MM.1S (cell line): ENCODE measurements at regions not wholly inside any gene's neighbourhood (a gene's known extent, or its start where the extent isn't known, plus 50 kb on each side); places are given as distances from the start of the nearest gene placed in this dataset.

Experiments used
- DNase-seq: peaks from one replicate; pipeline ENCODE4 v3.0.0-alpha.2; 2015
- H2AFZ ChIP-seq: fragments of 300-600 bp; sonication (generic); 2 replicates; pipeline ENCODE4 v1.6.0; 2016; ENCODE audit warnings: antibody characterized with exemption, low read length
- H3F3A ChIP-seq: fragments of 300-600 bp; sonication (generic); 2 replicates; pipeline ENCODE4 v1.6.1; 2016; ENCODE audit warnings: mild to moderate bottlenecking, antibody characterized with exemption, low read length, moderate library complexity, mixed read lengths; ENCODE audit not compliant: insufficient read depth
- H3K27ac ChIP-seq: fragments of 300-600 bp; sonication (generic); 2 replicates; pipeline ENCODE4 v1.5.1; 2016; ENCODE audit warnings: mild to moderate bottlenecking, low read length
- H3K27me3 ChIP-seq: fragments of 300-600 bp; sonication (generic); replicated peaks from 2 replicates; pipeline ENCODE4 v1.6.0; 2016; ENCODE audit warnings: low read length; ENCODE audit not compliant: insufficient read depth
- H3K36me3 ChIP-seq: fragments of 300-600 bp; sonication (generic); replicated peaks from 2 replicates; pipeline ENCODE4 v1.6.1; 2016; ENCODE audit warnings: mild to moderate bottlenecking, low read length, mixed read lengths; ENCODE audit not compliant: insufficient read depth
- H3K4me1 ChIP-seq: fragments of 300-600 bp; sonication (generic); 2 replicates; pipeline ENCODE4 v1.6.1; 2016; ENCODE audit warnings: low read length, mixed read lengths
- H3K4me2 ChIP-seq: fragments of 300-600 bp; sonication (generic); 2 replicates; pipeline ENCODE4 v1.6.0; 2016; ENCODE audit warnings: low read depth, low read length
- H3K4me3 ChIP-seq: fragments of 300-600 bp; sonication (generic); 2 replicates; pipeline ENCODE4 v1.5.1; 2016; ENCODE audit warnings: low read length, mixed read lengths
- H3K79me2 ChIP-seq: fragments of 300-600 bp; sonication (generic); 2 replicates; pipeline ENCODE4 v1.6.1; 2016; ENCODE audit warnings: mixed run types, low read length, mixed read lengths
- H3K9ac ChIP-seq: fragments of 300-600 bp; sonication (generic); 2 replicates; pipeline ENCODE4 v1.6.1; 2016; ENCODE audit warnings: low read length, mixed read lengths
- H3K9me2 ChIP-seq: fragments of 300-600 bp; sonication (generic); replicated peaks from 2 replicates; pipeline ENCODE4 v1.6.1; 2016; ENCODE audit warnings: mild to moderate bottlenecking, low read length, mixed read lengths; ENCODE audit not compliant: insufficient read depth
- H3K9me3 ChIP-seq: fragments of 300-600 bp; sonication (generic); replicated peaks from 2 replicates; pipeline ENCODE4 v1.6.1; 2016; ENCODE audit warnings: mild to moderate bottlenecking, low read length, mixed read lengths; ENCODE audit not compliant: insufficient read depth
- H4K20me1 ChIP-seq: fragments of 300-600 bp; sonication (generic); 2 replicates; pipeline ENCODE4 v1.6.1; 2016; ENCODE audit warnings: mild to moderate bottlenecking, low read length, moderate library complexity, mixed read lengths; ENCODE audit not compliant: insufficient read depth
- EZH2 ChIP-seq: fragments of 300-600 bp; sonication (generic); optimal IDR thresholded peaks from 2 replicates; pipeline ENCODE3; 2017; ENCODE audit warnings: low read depth, mild to moderate bottlenecking, antibody characterized with exemption, low read length, mixed read lengths
- EZH2phosphoT487 ChIP-seq: fragments of 300-600 bp; sonication (generic); IDR thresholded peaks from 2 replicates; pipeline ENCODE4 v1.6.1; 2018; ENCODE audit warnings: antibody characterized with exemption, low read length
- TF ChIP-seq, protein P1 (sequence below): fragments of 300-600 bp; sonication (generic); IDR thresholded peaks from 2 replicates; pipeline ENCODE4 v1.5.1; 2016; ENCODE audit warnings: antibody characterized with exemption, low read length, mixed read lengths

- Histone ChIP-seq H3F3A (no peaks in the 10 kb centered on the region), H3K27ac (no peak overlapping the region), H3K9ac (no peak overlapping the region), H2AFZ (no peak overlapping the region), H4K20me1 (no peaks in the 10 kb centered on the region), H3K79me2 (no peaks in the 10 kb centered on the region), H3K9me3 (no peaks in the 10 kb centered on the region), H3K4me1 (no peaks in the 10 kb centered on the region), H3K4me2 (no peak overlapping the region), H3K36me3 (no peaks in the 10 kb centered on the region), H3K27me3 (no peaks in the 10 kb centered on the region), H3K9me2 (no peaks in the 10 kb centered on the region), H3K4me3 (no peak overlapping the region)
- TF ChIP-seq, protein P1, sequence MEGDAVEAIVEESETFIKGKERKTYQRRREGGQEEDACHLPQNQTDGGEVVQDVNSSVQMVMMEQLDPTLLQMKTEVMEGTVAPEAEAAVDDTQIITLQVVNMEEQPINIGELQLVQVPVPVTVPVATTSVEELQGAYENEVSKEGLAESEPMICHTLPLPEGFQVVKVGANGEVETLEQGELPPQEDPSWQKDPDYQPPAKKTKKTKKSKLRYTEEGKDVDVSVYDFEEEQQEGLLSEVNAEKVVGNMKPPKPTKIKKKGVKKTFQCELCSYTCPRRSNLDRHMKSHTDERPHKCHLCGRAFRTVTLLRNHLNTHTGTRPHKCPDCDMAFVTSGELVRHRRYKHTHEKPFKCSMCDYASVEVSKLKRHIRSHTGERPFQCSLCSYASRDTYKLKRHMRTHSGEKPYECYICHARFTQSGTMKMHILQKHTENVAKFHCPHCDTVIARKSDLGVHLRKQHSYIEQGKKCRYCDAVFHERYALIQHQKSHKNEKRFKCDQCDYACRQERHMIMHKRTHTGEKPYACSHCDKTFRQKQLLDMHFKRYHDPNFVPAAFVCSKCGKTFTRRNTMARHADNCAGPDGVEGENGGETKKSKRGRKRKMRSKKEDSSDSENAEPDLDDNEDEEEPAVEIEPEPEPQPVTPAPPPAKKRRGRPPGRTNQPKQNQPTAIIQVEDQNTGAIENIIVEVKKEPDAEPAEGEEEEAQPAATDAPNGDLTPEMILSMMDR, result no peak
- TF ChIP-seq EZH2, result no peak
- no peak for TF ChIP-seq EZH2phosphoT487
- no peak for DNase-seq
These were observed 121.6 kb downstream of the NTMT2 start for GRCh38 chr1:170267317-170267716.

DNA sequence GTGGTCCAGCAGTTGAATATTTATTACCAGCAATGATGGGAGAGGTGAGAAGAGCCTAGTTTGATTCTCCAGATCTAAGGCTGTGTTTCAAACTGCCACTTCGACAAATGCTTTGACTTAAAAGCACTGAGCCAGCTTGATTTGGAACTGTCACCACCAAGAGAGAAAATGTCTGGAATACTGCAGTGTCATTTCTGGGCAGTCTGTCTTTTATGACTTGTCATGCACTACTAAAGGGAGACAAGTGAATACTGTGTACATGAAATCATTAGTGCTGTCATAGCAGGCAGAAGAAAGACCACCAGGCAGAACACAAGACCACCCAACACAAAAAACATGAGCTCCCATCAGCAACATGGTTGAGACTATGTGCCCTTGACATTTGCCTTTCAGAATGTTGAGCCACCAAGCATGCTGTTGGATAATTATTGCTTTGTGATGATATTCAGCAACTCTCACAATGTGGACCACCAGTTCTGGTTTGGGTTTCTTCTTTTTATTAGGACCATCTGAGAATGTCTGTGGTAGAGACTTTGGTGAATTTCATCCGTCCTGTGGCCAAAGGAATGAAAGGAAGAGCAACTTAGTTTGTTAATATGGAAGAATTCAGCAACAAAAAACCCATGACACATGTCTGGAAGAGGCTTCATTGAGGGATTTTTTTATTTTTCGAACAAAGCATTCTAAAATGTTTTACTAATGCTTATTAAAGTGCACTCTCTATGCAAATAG lies 125.8 kb downstream of the NTMT2 start:
- no peak overlapping the region for H3K27ac ChIP-seq
- H3K27me3 ChIP-seq, result no peaks in the 10 kb centered on the region
- H3K9me2 ChIP-seq, result no peaks in the 10 kb centered on the region
- H3K4me1 ChIP-seq, result no peaks in the 10 kb centered on the region
- no peak overlapping the region for H3K4me2 ChIP-seq
- no peaks in the 10 kb centered on the region for H3F3A ChIP-seq
- no peak overlapping the region for H3K4me3 ChIP-seq
- H3K79me2 ChIP-seq, result no peaks in the 10 kb centered on the region
- H2AFZ ChIP-seq, result no peak overlapping the region
- H3K36me3 ChIP-seq, result no peaks in the 10 kb centered on the region
- H3K9ac ChIP-seq, result no peak overlapping the region
- DNase-seq, result no peak
- no peaks in the 10 kb centered on the region for H3K9me3 ChIP-seq
- no peaks in the 10 kb centered on the region for H4K20me1 ChIP-seq
- no peak for TF ChIP-seq EZH2
- no peak for TF ChIP-seq EZH2phosphoT487
- TF ChIP-seq, protein P1, result no peak

DNA sequence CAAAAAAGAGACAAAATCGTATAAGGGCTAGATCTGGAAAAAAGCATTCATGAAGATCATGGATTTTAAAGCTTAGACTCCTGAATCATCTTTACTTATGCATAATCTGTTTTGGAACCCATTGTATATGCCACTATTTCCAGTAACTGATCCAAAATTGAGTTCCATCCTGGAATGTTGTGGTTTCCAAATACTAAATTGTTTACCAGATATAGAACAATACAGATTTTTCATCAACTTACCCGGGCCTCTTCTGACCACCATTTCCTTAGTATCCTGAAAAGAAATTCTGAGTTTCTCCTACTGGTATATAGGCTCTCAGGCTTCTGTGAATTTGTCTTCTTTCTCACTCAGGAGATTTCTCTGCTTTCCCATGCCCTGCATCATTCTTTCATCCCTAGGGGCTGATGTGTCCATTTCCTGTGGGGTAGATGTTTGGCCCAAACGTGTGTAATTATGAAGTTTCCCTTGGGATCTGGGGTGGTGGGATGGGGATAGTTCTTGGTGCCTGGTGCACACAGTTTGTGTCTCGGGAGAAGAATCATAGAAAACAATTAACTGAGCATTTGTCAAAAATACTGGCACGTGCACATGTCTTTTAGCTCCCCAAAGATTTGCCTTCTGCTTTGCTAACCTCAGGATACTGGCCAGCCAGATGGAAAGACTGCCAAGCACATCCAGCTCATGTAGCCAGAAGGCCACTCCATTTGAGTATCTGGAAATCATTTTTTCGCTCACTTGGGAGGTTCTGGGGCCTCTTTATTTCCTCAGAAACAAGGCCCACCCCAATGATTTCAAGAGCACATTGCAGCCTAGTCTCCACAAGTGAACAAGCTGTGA lies 127.8 kb downstream of the NTMT2 start:
- no peak overlapping the region for H2AFZ ChIP-seq
- no peaks in the 10 kb centered on the region for H3K36me3 ChIP-seq
- H3K4me2 ChIP-seq, result no peak overlapping the region
- H3K79me2 ChIP-seq, result no peaks in the 10 kb centered on the region
- no peaks in the 10 kb centered on the region for H3F3A ChIP-seq
- no peak overlapping the region for H3K27ac ChIP-seq
- DNase-seq, result no peak
- H3K4me1 ChIP-seq, result no peaks in the 10 kb centered on the region
- H3K9ac ChIP-seq, result no peak overlapping the region
- no peaks in the 10 kb centered on the region for H3K27me3 ChIP-seq
- no peaks in the 10 kb centered on the region for H3K9me2 ChIP-seq
- no peaks in the 10 kb centered on the region for H4K20me1 ChIP-seq
- no peak for TF ChIP-seq EZH2
- H3K4me3 ChIP-seq, result no peak overlapping the region
- no peaks in the 10 kb centered on the region for H3K9me3 ChIP-seq

DNA sequence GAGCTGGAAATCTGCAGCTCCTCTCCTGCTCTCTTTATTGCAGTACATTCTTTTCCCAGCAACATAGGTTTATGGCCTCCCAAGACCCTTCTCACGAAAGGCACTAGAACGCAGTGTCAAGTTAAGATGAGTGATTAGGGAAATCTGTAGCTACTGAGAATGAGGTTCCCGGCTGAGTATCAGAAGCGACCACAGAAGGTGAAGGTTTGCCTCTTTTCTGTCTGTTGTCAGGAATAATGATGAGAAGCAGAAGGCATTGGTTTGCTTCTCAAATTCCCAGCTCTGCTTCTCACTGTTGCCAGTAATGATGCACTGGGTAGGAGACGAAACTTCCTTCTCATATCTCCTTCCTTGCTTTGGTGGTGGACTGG lies 128.4 kb downstream of the NTMT2 start:
- TF ChIP-seq EZH2phosphoT487 (no peak), EZH2 (no peak)
- TF ChIP-seq, protein P1, result no peak
- Histone ChIP-seq H3K9me3 (no peaks in the 10 kb centered on the region), H3K27me3 (no peaks in the 10 kb centered on the region), H3K4me1 (no peaks in the 10 kb centered on the region), H3F3A (no peaks in the 10 kb centered on the region), H3K9me2 (no peaks in the 10 kb centered on the region), H2AFZ (no peak overlapping the region), H3K36me3 (no peaks in the 10 kb centered on the region), H3K4me2 (no peak overlapping the region), H3K79me2 (no peaks in the 10 kb centered on the region), H3K9ac (no peak overlapping the region), H3K27ac (no peak overlapping the region), H4K20me1 (no peaks in the 10 kb centered on the region), H3K4me3 (no peak overlapping the region)
- no peak for DNase-seq
